ENCODE measurements at regions not wholly inside any gene's neighbourhood (a gene's known extent, or its start where the extent isn't known, plus 50 kb on each side); places are given as distances from the start of the nearest gene placed in this dataset.

DNA sequence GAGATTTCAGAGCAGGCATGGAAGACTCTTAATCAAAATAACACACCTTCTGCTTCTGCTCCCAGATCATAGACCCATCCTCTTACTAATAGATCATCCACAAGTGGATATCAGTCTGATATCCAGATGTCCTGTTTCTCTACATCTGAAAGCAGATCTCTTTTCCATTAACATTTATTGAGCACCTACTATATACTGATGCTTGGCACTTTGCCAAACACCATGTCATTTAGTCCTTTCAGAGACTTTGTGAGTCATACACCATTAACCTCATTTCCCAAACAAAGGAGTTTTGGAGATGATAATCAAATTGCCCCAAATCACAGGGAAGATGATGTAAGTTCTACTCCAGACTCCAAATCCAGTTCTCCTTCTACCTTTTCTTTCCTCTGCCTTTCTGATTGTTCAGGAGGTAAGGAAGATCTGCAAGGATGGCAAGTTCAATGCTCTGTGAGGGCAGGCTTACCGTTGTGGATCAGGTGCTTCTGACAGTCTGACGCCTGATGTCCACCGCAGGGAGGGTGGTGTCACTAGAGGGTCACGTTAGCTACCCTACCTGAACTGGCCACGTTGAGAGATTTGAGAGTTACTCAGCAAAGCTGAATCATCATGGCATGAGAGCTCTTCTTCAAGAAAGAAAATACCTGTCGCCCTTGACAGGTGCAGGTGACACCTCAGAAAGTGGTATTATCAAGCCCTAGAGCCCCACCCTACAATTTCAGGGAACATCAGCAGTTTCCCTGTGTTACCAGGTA, 269.6 kb upstream of the ZMIZ1 start:
- DNase-seq, result no peak

- DNase-seq, result no peak
Observed at GRCh38 chr10:78800006-78800405, 268.8 kb upstream of the ZMIZ1 start.

DNA sequence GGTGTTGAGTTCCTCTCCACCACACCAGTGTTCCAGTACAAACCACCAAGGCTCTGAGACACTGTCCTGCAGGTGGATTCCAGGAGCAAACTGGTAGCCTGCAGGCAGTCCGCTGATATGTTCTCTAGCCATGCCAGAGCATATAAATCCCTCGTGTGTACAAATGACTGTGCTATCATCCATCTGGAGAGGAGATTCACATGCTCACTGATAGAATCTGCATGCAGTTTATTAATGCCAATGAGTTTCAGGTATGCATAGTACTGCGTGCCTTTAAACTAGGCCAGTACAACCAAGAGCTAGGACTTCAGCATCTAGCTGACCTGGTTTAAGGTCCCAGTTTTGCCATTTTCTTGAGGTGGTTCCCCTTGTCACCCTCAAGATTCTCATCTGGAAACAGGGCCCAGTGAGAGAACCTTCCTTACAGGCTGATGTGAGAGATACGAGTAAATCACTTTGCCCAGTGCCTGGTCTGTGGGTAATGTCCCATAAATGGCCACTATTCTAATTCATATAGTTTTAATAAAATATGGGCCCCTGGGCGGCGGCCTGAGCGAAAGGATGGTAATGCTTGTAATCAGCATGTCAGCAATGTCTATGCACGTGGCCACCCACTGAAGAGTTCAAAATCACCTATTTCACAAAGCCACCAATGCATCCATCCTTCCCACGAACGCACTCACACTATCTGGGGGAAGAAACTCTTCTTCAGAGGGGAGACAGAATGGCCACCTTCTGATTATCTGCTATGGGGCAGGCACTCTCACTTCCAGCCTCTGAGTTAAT, 268.0 kb upstream of the ZMIZ1 start:
- no peak for DNase-seq

- no peak for DNase-seq
Observed at GRCh38 chr10:78802431-78802830, 266.3 kb upstream of the ZMIZ1 start.

GRCh38 chr10:78802866-78803265, 265.9 kb upstream of the ZMIZ1 start:
- no peak for DNase-seq

GRCh38 chr10:78803710-78804109, 265.1 kb upstream of the ZMIZ1 start:
- DNase-seq, result no peak

- no peak for DNase-seq
Observed at GRCh38 chr10:78804411-78805032, 264.2 kb upstream of the ZMIZ1 start.

DNA sequence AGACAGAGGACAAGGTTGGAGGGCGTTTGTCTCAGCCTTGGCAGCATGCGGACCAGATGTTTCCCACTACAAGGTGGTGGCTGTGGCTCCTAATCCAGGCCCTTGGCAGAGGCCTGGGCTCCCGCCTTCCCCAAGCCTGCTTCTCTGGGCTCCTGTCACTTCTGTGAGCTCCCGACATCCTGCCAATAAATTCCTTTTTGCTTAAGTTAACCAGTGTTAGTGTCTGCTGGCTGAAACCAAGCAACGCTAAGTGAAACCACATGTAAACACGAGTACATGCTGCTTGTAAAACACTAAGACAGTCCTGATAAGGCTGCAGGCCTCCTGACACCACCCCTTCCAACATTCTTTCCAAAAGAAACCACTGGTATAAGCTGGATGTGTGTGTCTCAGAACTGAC, 263.6 kb upstream of the ZMIZ1 start:
- DNase-seq, result no peak

GRCh38 chr10:78806681-78807221, 262.0 kb upstream of the ZMIZ1 start:
- no peak for DNase-seq

DNA sequence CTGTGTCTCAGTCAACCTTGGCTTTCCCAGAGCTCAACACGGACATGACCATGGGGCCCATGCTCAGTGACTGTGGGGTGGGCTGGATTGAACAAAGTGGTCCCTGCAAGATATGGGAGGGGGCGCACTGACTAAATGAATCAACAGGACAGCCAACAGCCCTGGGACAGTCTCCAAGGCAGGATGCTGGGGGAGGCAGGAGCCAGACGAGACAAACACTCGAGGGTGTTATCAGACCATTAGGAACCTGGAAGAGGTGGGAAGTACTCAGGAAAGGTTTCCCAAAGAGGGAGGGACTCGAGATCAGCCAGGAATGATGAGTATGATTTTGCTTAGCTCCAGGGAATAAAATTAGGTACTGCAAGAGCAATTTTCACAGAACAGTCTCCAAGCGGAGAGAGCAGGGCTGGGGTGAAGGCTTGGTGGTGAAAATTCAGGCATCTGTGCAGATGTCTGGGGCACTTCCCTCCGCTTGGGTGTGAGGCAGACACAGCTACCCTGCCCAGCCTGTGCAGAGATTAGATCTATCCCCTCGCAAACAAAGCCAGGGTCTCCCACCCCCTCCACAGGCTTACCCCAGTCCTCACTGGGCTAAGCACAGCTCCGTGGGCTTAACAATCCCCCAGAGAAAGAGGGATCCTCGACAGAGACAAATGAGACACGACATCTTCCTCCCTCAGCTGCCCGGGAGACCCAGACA, 261.1 kb upstream of the ZMIZ1 start:
- DNase-seq, result no peak

DNA sequence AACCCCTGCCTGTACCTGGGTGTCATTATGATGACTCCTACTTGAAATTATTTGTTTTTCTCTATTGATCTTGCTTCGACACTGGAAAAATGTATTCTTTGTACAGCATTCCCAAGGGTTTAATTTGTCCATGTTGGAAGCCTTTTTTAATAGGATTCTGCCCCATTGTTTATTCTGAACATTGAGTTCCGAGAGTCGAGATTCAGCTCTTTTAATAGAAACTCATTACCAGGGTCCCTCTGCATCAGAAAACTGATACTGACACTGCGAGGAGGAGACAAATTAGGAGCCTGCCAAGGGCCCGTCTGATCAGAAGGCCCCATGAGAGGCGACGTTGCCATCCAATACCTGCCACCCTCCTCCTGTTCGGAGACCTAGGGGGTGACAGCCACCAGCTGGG, 260.5 kb upstream of the ZMIZ1 start:
- no peak for DNase-seq

DNA sequence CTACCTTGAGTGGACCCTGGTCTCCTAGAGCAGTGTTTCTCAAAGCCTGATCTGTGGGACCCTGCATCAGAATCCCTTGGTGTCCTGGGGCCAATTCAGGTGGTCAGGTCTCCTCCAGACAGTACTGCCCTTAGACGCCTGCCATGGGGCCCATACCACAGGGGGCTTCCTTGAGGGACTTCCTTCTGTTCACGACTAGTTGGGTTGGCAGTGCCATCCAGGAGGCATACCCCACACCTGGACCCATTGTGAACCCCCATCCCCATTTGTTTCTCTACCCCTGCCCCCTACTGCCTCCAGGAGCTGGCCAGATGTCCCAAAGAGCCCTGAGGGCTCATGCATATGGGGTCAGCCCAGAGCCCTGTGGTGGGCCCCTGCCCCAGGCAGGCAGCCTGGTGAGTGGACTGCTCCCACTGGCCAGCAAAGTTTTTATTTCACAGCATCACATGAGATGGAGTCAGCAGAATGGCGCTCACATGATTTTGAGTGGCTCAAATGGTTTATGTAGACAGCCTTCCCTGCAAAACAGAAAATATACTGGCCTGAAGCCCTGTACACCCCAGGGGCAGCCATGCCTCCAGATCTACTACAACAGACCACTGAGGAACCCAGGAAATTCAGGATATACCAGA, 259.9 kb upstream of the ZMIZ1 start:
- no peak for DNase-seq

- no peak for DNase-seq
Observed at GRCh38 chr10:78811174-78811573, 257.6 kb upstream of the ZMIZ1 start.

DNA sequence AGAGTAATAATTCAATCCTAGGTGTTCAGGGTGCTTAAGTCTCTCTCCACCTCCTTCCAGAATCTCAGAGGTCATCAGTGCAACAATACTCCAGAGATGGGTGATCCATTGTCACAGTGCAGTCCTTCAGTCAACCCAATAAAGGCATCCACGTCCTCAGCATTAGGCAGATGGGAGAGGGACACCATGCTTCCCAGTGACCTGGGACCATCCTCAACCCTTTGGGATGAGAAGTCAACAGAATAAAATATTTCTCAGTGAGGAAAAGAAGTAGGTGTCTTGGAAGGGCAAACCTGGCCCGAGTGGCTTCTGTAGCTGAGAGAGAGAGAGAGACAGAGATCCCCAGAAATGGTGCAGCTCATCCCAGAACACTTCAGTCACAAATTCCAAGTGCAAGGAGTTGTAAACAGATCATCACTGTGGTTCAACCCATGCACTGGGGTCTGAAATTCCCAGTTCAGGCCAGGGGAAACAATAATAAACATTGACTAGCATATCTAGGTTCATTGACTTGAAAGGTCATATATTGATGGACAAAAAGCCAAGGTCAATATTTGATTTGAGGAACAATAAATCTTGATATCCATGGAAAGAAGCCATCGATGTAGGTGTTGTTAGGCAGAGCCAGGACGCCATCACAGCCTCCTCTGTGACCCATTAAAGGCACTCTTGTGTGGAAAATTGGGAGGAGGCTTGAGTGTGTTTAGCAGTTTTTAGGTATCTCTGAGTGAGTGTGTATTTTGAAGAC, 256.0 kb upstream of the ZMIZ1 start:
- no peak for DNase-seq

- no peak for DNase-seq
Observed at GRCh38 chr10:78813526-78813925, 255.2 kb upstream of the ZMIZ1 start.

- DNase-seq, result no peak
Observed at GRCh38 chr10:78813998-78814399, 254.8 kb upstream of the ZMIZ1 start.

DNA sequence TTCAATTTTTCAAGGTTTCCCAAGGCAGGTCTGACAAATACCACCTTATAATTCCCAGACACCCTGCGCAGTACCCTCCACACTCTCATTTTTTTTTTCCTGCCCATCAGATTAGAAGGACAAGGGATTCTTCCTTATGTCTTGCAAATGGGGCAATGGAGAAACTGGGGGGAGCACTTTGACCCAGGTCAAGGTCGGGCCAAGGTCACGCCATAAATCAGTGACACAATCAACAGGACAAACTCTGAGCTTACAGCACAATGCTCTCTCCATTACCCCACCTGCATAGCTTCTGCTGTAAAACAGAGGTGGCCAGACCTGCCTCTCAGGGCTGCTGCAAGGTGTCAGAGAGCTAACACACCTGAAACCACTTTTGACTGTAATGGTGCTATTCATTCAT, 254.4 kb upstream of the ZMIZ1 start:
- no peak for DNase-seq

DNA sequence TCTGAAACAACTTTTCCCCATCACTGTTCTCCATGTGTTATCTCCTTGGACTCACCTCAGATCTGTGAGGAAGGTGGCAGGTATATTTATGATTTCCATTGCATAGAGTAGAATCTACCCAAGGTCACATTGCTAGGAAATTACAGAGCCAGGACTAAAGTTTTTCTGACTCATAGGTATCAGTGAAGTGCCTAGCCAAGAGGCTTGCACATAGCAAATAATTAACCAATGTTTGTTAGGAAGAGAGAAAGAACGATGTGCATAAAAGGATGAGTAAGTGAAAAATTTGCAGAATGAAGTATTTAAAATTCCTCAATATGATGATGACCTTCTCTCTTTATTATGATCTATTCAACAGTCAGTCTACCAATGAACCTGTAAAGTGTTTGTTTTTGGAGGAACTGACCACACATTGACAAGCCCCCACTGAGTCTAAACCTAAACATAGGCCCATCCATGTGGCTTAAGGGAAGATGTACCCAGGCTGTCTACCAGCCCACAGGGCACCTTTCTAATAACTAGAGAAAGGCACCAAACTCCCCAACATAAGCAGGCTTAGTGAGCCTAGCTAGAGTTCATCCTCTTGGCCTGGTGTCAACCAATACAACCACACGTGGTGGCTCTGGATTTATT, 252.9 kb upstream of the ZMIZ1 start:
- DNase-seq, result no peak

GRCh38 chr10:78817361-78817760, 251.4 kb upstream of the ZMIZ1 start:
- no peak for DNase-seq

DNA sequence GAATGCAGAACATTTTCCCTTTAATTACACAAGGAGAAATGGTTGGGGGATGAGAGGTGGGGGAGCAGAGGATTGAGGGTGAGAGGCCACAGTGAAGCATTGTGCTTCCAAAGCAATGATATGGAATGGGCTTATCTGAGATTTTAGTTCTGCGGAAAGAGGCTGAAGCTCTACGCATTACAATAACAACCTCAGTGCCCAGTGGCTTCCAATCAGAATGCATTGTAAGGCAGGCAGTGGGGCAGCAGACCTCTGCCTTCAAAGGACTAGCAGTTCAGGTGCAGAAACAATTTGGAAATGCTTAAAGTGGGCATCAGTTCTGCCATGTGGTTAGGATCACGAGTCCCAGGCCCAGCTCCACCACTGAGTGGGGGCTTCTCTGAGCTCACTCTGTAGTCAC, 251.0 kb upstream of the ZMIZ1 start:
- DNase-seq, result no peak

DNA sequence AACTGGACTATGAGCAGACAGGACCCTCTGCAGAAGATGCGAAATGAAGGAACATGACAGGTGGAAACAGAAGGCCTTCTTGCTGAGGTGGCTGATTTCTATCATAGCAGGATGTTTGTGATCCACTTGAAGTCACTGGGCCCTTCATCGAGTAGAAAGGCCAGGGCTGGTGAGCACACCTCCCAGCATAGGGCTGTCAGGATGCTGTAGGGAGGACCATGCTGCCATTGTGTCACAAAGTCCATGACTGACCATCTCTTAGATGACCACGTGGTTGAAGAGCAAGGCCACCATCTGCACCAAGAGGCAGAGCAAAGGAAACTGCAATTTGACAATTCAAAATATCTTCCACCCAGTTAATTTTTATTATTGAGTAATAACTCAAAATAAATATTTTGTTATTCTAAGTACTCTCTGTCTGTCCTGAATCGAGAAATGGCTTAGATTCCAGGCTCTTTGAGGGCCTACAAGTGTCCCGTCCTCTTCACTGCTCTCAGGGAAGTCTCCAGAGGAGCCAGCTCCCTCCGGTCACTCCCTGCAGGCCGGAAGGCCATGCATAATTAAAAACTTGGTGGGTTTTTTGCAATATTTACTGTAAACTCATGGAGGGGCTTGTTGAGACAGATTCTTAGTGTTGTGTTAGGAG, 249.3 kb upstream of the ZMIZ1 start:
- DNase-seq, result no peak

Data from NCI-H526 treated with DMSO at 0.1 percent for 48 hours (cell line).